Spleen (tissue), 11 donors: ENCODE measurements at regions not wholly inside any gene's neighbourhood (a gene's known extent, or its start where the extent isn't known, plus 50 kb on each side); places are given as distances from the start of the nearest gene placed in this dataset.

Source experiments
- DNase-seq: peaks from one replicate; pipeline ENCODE4 v3.0.0-alpha.2; 2020
- H3K27ac ChIP-seq, 8 donors: fragments of 200-600 bp; sonication (generic) in 7 of 8; 1 replicate in 4 of 8; 2 replicates in 4 of 8; pipeline versions ENCODE4 v1.5.0 to v1.8.0; 2016 to 2021; ENCODE audit warnings: inconsistent platforms in 4 of 8, mild to moderate bottlenecking in 4 of 8, moderate library complexity in 1 of 8
- H3K27me3 ChIP-seq, 7 donors: fragments of 200-600 bp; sonication (generic) in 6 of 7; replicated peaks in 1 of 7; 1 replicate in 4 of 7; 2 replicates in 3 of 7; pipeline versions ENCODE4 v1.5.0 to v1.8.0; 2016 to 2021; ENCODE audit warnings: inconsistent platforms in 3 of 7, mild to moderate bottlenecking in 1 of 7
- H3K36me3 ChIP-seq, 6 donors: fragments of 200-600 bp; sonication (generic) in 5 of 6; 1 replicate in 4 of 6; 2 replicates in 2 of 6; pipeline versions ENCODE4 v1.5.0 to v1.8.0; 2016 to 2021; ENCODE audit warnings: inconsistent platforms in 2 of 6
- H3K4me1 ChIP-seq, 6 donors: fragments of 200-600 bp; sonication (generic) in 5 of 6; 1 replicate in 3 of 6; 2 replicates in 3 of 6; pipeline versions ENCODE4 v1.5.0 to v1.8.0; 2016 to 2021; ENCODE audit warnings: inconsistent platforms in 3 of 6
- H3K4me3 ChIP-seq, 8 donors: fragments of 200-600 bp; sonication (generic) in 7 of 8; 1 replicate in 4 of 8; 2 replicates in 4 of 8; pipeline versions ENCODE4 v1.5.0 to v1.8.0; 2016 to 2021; ENCODE audit warnings: inconsistent platforms in 4 of 8, mild to moderate bottlenecking in 4 of 8, moderate library complexity in 2 of 8
- H3K9me3 ChIP-seq, 8 donors: fragments of 200-600 bp; sonication (generic) in 7 of 8; 1 replicate in 4 of 8; 2 replicates in 4 of 8; pipeline versions ENCODE4 v1.5.0 to v1.8.0; 2016 to 2021; ENCODE audit warnings: inconsistent platforms in 4 of 8
- CTCF ChIP-seq, 11 experiments: fragments of 200-600 bp in 7 of 11; fragments of 450-650 bp in 4 of 11; sonication (generic) in 4 of 11; IDR thresholded peaks in 8 of 11; conservative IDR thresholded peaks in 3 of 11; 1 replicate in 7 of 11; 2 replicates in 4 of 11; pipeline versions ENCODE4 v1.4.0 to v1.8.0; 2016 to 2021; ENCODE audit warnings: antibody characterized with exemption in 11 of 11, inconsistent platforms in 4 of 11, mild to moderate bottlenecking in 1 of 11
- POLR2A ChIP-seq, 3 donors: fragments of 450-650 bp; IDR thresholded peaks; one replicate each; pipeline ENCODE4 v1.5.1; 2017; ENCODE audit warnings: antibody characterized with exemption in 3 of 3, mild to moderate bottlenecking in 1 of 3
- POLR2AphosphoS5 ChIP-seq, 3 donors: sonication (generic); formaldehyde crosslinking; IDR thresholded peaks; one replicate each; pipeline ENCODE4 v1.5.1; 2017; ENCODE audit warnings: antibody characterized with exemption in 3 of 3
- WGBS, 5 donors: extraction: QIAGEN DNeasy Blood & Tissue Kit in 3 of 5; methylation state at CpG; one replicate each; pipeline versions ENCODE4 v1.1.5 to v1.1.7; 2013 to 2018; 5-methylcytosine and 5-hydroxymethylcytosine counted together
- intact Hi-C: fragments of 100-400 bp; cut with DNase I; formaldehyde crosslinking; loops from one replicate; pipeline ENCODE4 v1.15.0; 2023; ENCODE audit warnings: low total_unique reads
- donor health status: healthy with polysubstance abuse.
- donor health status: DM: no; HTN: no; CAD: no; lungs with moderate emphysema.
- donor health status: DM: no; HTN: no; CAD: no.
- donor health status: Bipolar disorder and iron deficiency.
- donor health status: healthy.
- donor health status: DM: no; HTN: no; CAD: no.
- donor health status: DM: yes; HTN: yes; CAD: no.

- Histone ChIP-seq H3K9me3 (no peaks in the 10 kb centered on the region), H3K27me3 (peaks cover 0 to 15% (median 0%) of the 10 kb centered on the region in 7 donors), H3K36me3 (no peaks in the 10 kb centered on the region), H3K4me1 (no peaks in the 10 kb centered on the region), H3K27ac (no peak overlapping the region), H3K4me3 (no peak overlapping the region)
- no peak for TF ChIP-seq CTCF (IDR thresholded peaks at IDR 0.05 in 8 of 11, conservative IDR thresholded peaks at IDR 0.05 in 3 of 11)
- no peak for TF ChIP-seq POLR2A (IDR thresholded peaks at IDR 0.05)
- no peak for TF ChIP-seq POLR2AphosphoS5 (IDR thresholded peaks at IDR 0.05)
- no peak for DNase-seq
- 81 to 93% (median 86%) methylated on average over 5 of the region's 5 CpGs for WGBS, 5 donors
- intact Hi-C loops: no loop called here
These were observed 106.1 kb upstream of the STC2 start for GRCh38 chr5:173434270-173434669.

GRCh38 chr5:173430394-173430793, 102.2 kb upstream of the STC2 start:
- intact Hi-C loops: no loop called here

GRCh38 chr5:173429489-173430150, 101.4 kb upstream of the STC2 start:
- 65 to 79% (median 73%) methylated on average over 3 of the region's 3 CpGs for WGBS, 5 donors
- Histone ChIP-seq H3K4me3 (no peak overlapping the region), H3K27ac (no peak overlapping the region), H3K4me1 (no peaks in the 10 kb centered on the region), H3K36me3 (no peaks in the 10 kb centered on the region), H3K27me3 (peaks cover 0 to 10% (median 0%) of the 10 kb centered on the region in 7 donors), H3K9me3 (no peaks in the 10 kb centered on the region)
- TF ChIP-seq CTCF (IDR thresholded peaks at IDR 0.05 in 8 of 11, conservative IDR thresholded peaks at IDR 0.05 in 3 of 11): no peak
- no peak for TF ChIP-seq POLR2AphosphoS5 (IDR thresholded peaks at IDR 0.05)
- no peak for TF ChIP-seq POLR2A (IDR thresholded peaks at IDR 0.05)
- intact Hi-C loops: no loop called here
- DNase-seq: no peak

More at GRCh38 chr5:173430394-173430793, 102.2 kb upstream of the STC2 start:
- TF ChIP-seq POLR2AphosphoS5 (IDR thresholded peaks at IDR 0.05) (no peak), CTCF (IDR thresholded peaks at IDR 0.05 in 8 of 11, conservative IDR thresholded peaks at IDR 0.05 in 3 of 11) (no peak), POLR2A (IDR thresholded peaks at IDR 0.05) (no peak)
- 66 to 90% (median 81%) methylated on average over 2 of the region's 2 CpGs for WGBS, 5 donors
- Histone ChIP-seq H3K36me3 (no peaks in the 10 kb centered on the region), H3K4me1 (no peaks in the 10 kb centered on the region), H3K27ac (no peak overlapping the region), H3K9me3 (no peaks in the 10 kb centered on the region), H3K27me3 (peaks cover 0 to 13% (median 0%) of the 10 kb centered on the region in 7 donors), H3K4me3 (no peak overlapping the region)
- DNase-seq: no peak

GRCh38 chr5:173423452-173424117, 95.4 kb upstream of the STC2 start:
- no peak for DNase-seq
- peaks cover 0 to 42% (median 23%) of the 10 kb centered on the region in 8 donors for H3K9me3 ChIP-seq
- no peaks in the 10 kb centered on the region for H3K36me3 ChIP-seq
- TF ChIP-seq POLR2A (IDR thresholded peaks at IDR 0.05): no peak
- TF ChIP-seq POLR2AphosphoS5 (IDR thresholded peaks at IDR 0.05): no peak
- no peak for TF ChIP-seq CTCF (IDR thresholded peaks at IDR 0.05 in 8 of 11, conservative IDR thresholded peaks at IDR 0.05 in 3 of 11)
- peaks cover 0 to 10% (median 0%) of the 10 kb centered on the region in 7 donors for H3K27me3 ChIP-seq
- no peaks in the 10 kb centered on the region for H3K4me1 ChIP-seq
- H3K27ac ChIP-seq: no peak overlapping the region
- WGBS, 5 donors: 71 to 90% (median 86%) methylated on average over 7 of the region's 7 CpGs
- H3K4me3 ChIP-seq: no peak overlapping the region
- intact Hi-C loops: no loop called here
